NCI-H1092 (cell line): ENCODE measurements at regions not wholly inside any gene's neighbourhood (a gene's known extent, or its start where the extent isn't known, plus 50 kb on each side); places are given as distances from the start of the nearest gene placed in this dataset.
"Not testable (repeated sequence)": the region's sequence is repeated elsewhere in the genome, so short reads cannot be mapped to it uniquely, and the experiment has no call there.

Experiments used
- DNase-seq: peaks from one replicate; lab custom pipeline; 2025; lab: John Stamatoyannopoulos, UW

DNA sequence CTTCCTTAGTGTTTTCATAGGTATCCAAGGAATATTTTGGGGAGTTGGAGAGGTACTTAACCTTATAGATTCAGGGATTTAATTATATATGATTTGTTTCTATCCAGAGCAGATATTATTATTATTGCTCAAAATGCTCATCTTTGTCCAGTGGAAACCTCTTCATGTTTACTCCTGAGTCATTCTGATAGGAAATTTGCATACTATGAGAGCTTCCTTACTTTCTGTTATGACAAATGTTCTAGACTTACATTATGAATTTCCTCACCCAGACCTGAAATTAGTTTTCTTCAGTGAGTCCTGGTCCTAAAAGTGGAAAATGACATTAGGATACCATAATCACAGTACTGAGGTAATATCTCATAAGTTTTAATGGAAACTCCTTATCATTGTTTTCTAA, 57.5 kb upstream of the PLPPR5 start:
- DNase-seq: no peak

DNA sequence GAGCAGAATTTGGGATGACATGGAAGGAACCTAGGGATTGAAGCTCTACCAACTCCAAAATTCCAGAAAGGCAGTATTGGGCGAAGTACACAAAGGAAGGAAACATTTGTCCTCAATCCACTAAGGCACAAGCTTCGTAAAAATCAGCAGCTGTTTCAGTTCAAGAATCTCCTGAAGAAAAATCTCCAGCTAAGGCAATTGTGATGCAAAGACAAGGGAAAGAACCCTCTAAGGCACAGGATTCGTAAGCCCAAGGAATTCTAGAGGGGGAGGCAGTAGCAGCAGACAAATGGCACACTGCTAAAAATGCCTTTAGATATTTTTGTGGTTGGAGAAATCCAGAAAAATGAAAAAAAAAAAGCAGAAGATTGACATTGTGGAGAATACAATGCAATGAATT, 64.5 kb upstream of the PLPPR5 start:
- no peak for DNase-seq

DNA sequence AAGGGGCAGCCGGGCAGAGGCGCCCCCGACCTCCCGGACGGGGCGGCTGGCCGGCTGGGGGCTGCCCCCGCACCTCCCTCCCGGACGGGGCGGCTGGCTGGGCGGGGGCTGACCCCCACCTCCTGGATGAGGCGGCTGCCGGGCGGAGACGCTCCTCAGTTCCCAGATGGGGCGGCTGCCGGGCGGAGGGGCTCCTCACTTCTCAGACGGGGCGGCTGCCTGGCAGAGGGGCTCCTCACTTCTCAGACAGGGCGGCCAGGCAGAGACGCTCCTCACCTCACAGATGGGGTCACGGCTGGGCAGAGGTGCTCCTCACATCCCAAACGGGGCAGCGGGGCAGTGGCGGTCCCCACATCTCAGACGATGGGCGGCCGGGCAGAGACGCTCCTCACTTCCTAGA, 73.9 kb upstream of the PLPPR5 start:
- DNase-seq: not testable (repeated sequence)

DNA sequence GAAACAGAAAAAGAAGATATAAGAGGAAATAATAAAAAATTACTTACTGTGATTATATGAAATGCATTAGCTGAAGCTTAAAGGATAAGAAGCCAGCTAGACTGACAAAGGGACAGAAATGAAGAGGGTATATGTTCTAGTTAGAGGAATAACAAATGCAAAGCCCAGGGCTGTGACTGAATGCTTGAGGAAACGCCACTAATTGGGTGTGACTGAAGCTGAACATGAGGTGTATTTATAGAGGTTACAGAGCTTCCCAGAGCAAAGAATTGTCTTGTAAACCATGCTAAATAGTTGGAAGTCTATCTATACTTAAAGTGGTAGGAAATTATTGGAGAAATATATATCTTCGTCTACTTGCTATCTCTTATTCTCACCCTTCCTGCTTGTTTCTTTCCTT, 77.7 kb upstream of the PLPPR5 start:
- DNase-seq: no peak

DNA sequence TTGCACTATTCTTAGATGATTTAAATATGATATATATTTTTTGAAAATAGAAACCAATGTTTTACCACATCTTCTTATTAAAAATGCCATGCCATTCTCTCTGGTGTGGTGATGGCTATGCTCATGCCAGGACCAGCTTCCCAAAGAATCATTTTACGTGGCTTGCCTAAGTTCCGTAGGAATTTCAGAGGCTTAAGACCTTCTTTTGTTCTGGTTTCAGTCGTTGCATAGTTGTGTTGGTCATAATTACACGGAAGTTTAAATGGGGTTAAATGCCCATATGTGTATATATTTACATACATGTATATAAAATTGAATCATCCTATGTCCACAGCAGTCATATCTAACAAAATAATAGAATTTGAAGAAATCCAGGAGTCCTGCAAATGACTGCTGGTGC, 78.7 kb upstream of the PLPPR5 start:
- no peak for DNase-seq

DNA sequence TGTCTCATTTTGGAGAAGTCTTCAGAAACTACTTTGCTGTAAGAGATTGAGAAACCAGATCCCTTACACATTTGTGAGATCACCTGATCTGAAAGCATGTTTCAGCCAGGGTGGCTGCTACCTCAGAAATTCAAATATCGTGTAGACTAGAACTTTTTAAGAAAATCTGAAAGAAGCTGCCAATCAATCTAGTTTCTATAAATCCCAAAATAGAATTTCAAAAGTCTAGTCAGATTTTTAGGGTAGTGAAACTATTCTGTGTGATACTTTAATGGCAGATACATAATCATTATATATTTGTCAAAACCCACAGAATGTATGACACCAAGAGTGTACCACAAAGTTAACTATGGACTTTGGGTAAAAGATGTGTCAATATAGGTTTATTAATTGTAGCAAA, 79.9 kb upstream of the PLPPR5 start:
- DNase-seq: no peak

DNA sequence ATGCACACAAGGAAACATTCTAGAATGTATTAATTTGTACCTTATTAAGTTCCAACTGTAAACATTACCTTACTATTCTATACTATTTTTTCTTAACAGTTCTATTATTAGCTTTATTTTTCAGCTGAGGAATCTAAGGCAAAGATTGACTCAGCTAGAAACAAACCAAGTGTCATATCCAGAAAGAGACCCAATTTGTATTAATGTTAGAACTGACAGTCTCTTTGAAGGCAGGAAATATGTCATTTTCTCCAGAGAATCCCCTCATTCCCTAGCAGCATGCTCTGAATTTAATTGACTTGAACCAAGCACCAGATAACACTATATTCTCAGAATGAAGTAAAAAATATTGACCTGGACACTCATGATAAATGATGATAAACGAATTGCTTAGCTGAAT, 81.4 kb upstream of the PLPPR5 start:
- no peak for DNase-seq

DNA sequence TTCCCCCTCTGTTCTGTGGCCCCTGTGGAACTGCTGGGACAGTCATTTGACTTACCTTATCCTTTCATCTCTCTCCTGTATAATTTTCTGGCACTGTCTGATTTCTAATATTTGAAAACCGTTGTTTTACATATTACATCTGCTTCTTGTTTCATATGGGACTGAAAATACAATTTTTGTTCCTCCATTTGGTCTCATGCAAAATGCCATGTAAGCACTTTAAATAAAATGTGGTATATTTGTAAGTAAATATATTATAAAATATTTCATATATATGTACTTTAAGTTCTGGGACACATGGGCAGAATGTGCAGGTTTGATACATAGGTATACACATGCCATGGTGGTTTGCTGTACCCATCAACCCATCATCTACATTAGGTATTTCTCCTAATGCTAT, 93.9 kb upstream of the PLPPR5 start:
- DNase-seq: no peak

DNA sequence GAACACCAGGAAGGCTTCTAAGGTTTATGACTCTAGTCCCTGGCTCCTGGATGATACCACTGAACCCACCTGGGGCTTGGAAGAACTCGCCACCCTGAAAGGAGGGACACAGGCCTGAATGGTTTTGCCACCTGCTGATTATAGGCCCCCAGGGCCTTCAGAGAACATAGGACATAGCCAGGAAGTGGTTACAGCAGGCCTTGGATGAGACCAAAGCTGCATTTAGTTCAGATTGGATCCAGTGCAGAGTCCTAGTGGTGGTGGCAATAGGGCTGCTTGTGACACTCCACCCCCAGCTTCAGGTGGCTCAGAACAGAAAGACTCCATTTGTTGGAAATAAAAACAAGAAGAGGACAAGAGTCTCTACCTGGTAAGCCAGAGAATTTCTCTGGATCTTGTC, 101.6 kb upstream of the PLPPR5 start:
- DNase-seq: no peak

DNA sequence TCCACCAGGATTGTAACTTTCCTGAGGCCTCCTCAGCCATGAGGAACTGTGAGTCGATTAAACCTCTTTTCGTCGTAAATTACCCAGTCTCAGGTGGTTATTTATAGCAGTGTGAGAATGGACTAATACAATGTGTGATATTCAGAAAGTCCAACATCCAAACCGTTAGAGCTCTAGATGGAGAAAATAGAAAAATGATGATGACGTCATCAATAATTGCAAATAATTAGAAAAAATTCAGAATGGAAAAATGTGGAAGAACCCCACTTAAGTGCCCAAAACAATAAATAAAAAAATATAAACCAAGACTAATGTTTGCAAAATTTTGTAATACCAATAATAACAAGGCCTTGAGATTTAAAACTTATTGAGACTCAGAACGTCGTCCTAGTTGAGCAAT, 103.0 kb upstream of the PLPPR5 start:
- DNase-seq: no peak

DNA sequence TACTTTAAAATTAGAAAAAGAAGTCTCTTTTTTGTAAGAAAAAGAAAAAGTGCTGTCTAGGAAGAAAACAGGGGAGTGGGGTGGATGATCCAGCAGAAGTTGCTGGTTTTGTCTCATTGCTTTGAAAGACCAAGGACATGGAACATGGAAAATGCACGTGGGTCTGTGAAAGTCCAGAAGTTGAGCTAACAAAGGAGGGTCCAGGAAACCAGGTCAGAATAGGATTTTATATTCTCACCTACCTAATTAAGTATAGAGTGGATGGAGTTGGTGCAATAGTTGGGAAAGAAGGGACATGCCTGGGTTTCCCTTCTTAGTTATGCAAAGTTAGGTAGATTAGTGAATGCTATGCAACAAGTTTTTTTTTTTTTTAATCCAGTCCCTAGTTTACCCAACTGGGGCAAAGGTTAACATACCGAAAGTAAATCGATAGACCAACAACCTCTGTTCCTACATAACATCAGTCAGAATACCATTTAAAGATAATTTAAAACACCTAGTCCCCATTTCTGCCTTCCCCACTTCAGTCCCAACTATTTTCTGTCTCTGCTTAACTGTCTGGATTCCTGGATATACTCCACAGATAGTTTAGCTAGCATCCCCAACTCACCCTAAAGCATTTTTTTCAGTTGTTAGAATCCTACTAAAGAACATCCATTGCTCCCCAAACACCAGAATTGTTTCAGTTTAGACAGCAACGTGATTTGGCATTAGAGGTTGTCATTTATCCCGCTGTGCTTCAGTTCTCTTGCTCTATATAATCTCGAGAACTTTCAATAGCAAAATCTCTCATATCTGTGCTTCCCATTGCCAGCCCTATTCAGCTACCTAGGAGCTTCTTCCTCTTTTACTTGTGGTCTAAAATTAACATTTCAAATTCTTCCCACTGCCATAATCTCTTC, 105.7 kb upstream of the PLPPR5 start:
- no peak for DNase-seq

DNA sequence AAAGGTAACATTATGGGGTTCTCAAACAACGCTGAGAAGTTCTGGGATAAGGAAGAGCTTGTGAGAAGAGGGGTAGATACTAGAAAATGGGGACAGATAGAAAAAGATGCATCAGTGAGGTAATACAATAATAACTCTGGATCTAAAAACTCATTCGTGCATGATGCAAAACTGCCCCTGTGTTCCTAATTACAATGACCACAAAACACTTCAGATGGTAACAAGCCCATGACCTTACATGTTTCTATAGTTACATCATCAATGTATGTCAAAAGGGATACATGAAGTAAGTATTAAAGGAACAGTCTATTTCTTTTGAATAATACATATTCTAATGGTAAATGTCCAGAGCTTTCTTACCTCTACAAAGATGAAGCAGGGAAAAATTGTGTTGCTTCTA, 110.6 kb upstream of the PLPPR5 start:
- no peak for DNase-seq

DNA sequence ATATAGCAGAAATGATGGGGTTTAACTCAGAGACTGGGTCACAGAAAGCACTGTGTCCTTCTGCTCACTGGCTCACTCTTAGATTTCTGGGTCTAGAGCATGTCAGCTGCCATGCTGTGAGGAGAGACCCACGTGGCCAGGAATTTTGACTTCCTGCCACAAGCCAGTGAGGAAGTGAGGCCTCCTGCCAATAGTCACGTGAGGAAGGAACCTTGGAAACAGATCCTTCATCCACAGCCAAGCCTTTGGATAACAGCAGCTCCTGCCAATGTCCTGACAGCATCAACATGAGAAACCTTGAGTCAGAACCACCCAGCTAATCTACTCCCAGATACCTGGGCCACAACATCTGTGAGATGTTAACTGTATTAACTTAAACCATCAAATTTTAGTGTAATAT, 114.5 kb upstream of the PLPPR5 start:
- DNase-seq: no peak

DNA sequence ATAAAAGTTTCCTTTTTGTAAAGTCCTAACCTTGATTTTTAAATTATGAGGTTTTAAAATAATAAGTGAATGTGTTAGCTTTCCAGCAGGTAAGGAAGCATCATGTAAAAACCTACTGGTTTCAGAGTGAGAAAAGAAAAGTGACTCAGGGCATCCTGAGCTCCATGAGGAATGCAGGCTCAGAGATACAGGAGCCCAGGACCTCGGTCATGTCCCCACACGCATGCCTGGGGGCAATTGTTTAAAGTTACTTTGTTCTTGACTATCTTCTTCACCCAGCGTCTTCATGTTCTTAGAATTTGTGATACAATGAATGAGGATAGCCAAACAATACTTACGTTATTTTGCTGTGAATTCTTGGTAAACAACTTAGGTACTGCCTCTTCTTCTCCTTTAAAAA, 117.4 kb upstream of the PLPPR5 start:
- DNase-seq: no peak

DNA sequence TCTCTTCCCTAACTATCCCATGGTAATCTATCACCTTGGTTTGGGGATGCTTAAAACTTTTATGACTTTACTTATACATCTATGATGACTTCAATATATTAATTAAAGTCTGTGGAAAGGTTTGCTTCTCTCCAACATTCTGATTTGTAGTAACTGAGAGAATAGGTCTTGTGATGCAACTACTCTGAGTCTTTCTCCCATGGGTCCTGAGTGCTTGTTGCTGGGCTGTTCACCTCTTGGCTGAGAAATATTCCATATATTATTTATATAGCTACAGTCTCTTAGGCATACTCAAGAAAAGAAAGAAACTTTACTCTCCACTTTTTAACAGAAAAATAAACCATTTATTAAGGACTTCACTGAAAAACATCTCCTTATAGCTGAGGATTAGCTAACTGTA, 119.3 kb upstream of the PLPPR5 start:
- no peak for DNase-seq

DNA sequence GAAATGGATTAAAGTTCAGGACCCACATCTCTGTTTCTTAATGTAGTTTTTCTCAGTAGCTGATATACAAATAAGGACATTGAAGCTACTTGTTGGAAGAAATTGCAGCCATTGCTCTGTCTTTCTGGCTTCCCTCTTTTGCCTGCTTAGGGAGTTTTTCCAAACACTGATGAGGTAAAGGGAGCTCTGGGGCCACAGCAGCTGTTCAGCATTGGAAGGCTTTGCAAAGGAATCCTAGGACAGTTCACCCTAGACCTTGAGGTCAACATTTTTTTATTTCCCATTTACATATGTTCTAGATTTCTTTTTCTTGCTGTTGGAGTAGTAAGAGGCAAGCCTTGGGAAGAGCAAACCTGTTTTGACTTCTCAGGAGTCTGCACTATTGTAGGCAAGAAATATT, 126.9 kb upstream of the PLPPR5 start:
- DNase-seq: no peak

DNA sequence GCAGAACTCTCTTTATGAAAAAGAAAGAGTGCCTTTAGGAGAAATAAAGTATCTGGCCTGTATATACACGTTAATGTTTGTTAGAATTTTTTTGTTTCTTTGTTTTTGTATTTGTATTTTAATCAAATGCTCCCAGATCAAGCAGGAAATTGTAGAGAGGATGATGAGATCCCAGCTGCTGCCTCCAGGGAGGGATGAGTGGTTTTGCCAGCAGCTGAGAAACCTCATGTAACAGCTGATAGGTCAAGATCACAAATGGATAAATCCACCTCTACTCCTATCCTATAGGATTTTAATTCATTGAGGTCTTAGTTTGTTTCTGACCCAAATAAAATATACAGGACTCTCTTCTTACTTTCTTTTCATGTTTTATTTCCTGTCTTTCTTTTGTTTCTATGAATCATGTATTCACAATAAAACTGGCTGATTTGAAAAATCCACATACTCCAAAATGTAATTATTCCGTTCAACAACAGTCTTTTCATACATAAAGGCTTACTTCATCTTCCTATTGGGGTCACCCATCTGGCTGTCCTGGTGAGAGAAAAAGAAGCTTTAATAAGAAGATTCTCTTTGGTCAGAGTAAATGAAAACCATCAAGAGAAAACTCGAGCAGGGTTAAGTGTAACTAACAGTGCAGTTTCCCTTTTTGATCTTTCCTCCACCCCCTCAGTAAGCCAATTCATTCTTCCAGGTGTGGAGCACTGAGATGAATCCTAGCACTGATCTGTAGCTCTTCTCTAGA, 129.3 kb upstream of the PLPPR5 start:
- no peak for DNase-seq

DNA sequence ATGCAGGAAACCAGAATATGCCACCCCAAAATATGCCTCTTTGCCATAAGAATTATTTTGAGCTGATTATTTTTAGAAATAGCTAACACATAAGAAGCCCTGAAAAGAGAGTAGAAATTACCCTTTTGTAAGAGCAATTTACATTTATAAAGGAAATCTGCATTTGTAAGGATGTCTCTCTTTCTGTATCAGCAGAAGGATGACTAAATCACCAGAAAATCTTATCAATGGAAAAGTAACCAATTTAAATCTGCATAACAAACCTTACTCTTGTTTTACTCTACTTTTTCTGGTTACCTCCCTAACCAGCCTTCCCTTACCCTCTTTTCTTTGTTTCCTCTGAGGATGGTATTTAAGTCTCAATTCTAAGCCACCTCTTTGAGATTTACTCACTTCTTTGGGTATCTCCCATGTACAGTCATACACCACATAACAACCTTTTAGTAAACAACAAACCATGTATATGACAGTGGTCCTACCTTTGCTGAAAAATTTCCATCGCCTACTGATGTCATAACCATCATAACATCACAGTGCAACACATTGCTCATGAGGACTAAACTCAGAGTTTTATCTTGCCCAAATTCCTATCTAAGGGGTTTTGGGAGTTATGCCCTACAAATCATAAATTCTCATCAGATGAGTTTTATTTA, 126.6 kb upstream of the PLPPR4 start:
- DNase-seq: no peak

DNA sequence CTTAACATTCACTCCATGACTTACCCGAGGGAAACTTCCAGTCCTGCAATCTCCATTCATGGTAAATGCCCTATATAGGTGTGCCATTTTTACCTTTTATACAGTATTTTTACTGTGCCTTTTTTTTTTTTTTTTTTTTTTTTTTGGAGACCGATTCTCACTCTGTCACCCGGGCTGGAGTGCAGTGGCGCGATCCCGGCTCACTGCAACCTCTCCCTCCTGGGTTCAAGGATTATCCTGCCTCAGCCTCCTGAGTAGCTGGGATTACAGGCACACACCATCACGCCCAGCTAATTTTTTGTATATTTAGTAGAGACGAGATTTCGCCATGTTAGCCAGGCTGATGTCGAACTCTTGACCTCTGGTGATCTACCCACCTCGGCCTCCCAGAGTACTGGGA, 124.4 kb upstream of the PLPPR4 start:
- DNase-seq: no peak

DNA sequence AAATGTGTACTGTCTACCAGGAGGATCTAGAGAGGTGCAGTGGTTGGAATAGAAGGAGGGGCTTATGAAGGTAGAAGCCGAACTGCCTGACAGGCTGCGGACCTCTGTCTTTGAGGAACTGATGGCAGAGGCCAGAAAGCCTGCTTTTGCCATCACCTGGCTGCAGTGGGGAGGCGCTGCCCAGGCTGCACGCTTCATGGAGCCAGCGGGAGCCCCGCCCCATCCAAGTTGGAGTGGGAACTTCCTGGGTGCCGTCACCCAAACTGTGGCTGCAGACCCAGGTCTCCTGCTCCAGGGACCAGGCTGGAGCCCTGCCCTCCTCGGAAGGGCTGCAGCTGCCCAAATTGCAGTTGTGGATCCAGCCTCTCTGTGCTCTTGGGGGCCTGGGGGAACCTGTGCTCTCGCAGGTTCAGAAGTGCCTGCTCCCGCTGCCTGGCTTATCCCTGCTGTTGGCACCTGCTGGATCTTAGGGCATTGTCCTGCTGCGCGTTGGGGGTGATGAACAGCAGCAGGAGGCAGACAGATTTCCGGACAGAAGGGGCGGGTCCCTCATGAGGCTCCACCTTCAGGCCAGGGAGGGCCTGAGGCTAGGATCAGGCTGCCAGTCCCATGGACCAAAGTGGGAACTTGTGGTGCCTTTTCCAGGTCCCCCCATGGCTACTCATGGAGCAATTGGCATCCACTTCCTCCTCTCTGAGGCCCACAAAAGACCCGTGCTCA, 118.0 kb upstream of the PLPPR4 start:
- peak; percentile 18 for DNase-seq

DNA sequence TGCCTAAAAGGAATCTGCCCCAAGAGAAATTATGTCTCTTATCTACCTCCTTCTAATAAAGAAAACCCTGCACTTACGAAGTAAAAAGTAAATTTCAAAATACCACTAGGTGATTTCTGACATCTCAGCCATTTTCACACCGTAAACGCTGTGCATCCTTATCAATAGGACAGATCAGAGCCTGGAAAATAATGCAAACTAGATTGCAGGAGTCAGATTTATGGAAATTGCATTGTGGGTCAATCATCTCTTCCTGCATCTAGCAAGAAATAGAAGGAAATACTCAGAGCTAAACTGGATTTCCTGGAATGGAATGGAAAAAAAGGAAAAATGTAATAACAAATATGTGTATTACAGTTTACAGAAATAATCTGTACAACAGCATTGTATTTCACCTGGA, 114.3 kb upstream of the PLPPR4 start:
- no peak for DNase-seq

DNA sequence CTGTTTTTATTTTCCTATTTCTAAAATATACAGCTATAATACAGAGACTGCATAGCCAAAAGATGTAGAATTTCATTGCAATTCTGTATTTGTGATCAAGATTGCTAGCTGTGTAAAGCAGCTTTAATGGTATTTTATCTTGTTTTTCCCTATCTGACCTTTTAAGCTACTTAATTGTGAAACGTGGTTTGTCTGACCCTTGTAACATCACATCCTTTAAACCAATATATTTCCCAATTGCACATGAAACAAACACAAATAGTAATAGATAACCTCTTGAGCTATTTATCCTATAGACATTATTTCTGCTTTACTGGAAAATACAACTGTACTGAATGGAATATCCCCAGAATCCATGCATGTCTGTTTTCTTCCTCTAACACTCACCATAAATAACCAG, 112.2 kb upstream of the PLPPR4 start:
- no peak for DNase-seq
